ENCODE measurements at regions not wholly inside any gene's neighbourhood (a gene's known extent, or its start where the extent isn't known, plus 50 kb on each side); places are given as distances from the start of the nearest gene placed in this dataset.

DNA sequence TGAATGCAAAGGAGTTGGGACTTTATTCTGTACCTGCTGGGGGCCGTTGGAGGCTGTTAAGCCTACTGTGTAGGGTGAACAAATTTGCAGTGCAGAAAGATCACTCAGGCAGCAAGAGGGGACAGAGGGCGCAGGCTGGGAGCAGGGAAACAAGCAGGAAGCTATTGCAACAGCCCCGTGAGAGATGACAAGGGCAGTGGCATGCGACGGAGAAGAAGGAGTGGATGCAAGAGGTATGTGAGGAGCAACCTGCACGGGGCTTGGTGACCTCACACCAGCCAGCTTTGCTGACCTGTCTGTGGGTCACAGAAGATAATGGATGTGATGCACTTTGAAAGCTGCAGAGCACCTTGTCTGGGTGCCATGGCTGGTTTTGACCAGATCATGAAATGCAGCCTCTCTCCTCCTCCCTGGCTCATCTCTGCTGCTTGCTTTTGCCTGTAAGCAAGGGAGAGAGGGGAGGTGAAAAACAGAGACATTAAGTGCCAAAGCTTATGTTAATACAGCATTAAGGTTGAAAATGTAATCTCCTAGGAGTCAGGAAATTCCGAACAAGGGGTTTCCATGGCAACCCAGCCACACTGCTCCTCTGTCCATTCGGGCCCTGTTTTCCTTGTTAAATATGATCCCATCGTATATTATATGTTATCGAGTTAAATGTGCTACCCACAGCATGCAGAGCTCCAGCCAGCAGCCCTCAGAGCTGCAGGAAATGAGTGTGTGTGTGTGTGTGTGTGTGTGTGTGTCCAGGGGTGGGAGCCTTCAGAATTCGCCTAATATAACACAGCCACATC is 314.3 kb upstream of the ZMIZ1 start:
- DNase-seq: no peak

DNA sequence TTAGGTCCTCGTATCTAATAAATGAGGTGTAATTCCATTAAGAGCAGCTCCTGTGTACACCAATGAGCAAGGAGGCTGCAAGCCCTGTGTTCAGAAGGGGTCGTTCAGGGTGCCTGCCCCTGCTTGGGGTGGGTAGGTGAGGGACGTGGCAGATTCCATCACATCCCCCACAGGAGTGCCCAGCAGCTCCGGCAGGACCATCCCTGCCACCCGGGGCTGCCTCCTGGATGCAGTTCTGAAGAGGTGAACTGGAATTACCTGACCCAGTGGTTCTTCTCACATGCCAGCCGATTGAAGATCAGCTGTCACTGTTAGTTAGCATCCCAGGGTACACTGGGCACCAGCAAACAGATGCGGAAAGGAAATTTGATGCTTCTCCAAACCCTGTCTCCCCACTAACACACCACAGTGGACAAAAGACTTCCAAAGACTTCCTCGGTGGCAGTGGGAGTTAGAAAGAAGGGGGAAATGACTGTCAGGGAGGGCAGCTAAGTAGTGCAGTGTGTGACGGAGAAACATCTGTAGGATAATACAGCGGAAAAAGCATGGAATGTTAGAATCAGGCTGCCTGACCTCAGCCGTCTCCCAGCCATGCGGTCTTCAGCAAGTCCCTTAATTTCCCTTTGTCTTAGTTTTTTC is 313.6 kb upstream of the ZMIZ1 start:
- DNase-seq: no peak

GRCh38 chr10:78755877-78756455 is 312.8 kb upstream of the ZMIZ1 start:
- no peak for DNase-seq

DNA sequence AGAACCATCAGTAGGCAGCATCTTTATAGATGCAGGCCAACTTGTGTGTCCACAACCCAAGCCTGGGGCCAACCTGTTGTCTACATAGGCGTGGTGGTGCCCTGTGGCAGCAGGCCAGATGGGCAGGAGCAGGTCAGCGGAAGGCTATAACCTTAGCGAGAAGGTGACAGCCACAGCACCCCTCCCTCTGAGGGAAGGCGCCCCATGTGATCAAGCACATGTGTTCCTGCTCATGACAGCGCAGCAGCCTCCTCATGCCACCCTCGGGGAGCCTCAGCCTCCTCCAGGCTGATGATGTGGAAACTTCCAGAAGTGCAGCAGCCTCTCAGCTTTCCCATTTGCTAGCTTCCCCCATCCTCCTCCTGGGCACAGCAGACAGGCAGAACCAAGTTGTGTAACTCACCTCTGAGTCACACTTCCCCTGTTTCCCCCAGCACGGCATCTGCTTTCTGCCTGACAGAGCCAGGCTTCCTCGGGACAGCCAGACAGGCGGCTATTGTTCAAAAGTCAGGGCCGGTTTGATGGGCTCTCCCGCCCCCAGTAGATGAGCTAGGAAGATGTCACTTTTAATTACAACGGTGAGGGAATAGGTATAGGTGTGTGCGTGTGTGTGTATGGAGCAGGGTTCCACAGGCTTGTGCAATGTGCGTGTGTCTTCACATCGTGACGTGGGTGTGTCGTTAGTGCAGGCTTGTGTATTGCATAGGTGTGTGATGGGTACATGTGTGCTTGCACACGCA is 312.0 kb upstream of the ZMIZ1 start:
- peak; percentile 11 to 83 for DNase-seq

DNA sequence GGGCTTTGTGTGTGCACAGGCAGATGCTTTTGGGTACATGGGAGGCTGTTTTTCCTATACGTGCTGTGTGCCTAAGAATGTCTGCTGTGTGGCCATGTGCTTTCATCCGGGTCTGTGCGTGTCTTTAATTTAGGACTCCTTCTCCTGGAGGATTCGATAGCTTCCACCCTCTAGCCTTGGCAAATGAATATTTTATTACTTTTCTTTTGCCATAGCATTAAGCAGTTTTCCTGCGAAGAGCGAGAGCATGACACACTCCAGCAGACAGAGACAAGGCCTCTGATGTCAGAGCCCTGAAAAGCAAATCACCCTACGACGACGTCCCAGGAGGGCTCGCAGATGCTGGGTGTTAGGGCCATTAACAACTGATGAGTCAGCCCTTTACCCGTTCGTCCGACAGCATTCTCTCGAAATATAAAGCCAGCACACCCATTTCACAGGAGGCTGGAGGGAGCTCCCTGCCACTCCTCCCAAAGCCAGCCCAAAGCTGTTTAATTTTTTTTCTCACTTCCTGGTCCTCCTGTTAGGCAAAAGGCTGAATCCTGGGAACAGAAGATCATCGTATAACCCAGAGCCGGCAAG is 311.3 kb upstream of the ZMIZ1 start:
- no peak for DNase-seq

DNA sequence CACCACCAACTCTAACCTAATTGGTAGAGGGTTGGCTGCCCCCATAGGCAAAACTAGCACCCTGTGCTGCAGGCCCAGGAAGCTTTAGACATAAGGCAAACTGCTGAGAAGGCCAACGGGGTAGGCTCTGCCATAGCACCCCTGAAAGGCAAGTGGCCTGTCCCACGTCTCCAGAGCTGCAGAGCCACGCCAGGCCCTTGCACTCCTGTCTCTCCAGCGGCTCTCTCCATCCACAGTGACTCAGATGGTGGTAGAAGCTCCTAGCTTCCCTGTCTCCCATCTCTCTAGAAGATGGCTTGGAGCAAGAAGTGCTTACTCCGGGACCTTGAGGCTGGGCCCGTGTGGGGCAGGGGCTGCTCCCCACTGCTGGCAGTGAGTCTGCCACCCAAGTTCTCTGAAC is 310.6 kb upstream of the ZMIZ1 start:
- no peak for DNase-seq

DNA sequence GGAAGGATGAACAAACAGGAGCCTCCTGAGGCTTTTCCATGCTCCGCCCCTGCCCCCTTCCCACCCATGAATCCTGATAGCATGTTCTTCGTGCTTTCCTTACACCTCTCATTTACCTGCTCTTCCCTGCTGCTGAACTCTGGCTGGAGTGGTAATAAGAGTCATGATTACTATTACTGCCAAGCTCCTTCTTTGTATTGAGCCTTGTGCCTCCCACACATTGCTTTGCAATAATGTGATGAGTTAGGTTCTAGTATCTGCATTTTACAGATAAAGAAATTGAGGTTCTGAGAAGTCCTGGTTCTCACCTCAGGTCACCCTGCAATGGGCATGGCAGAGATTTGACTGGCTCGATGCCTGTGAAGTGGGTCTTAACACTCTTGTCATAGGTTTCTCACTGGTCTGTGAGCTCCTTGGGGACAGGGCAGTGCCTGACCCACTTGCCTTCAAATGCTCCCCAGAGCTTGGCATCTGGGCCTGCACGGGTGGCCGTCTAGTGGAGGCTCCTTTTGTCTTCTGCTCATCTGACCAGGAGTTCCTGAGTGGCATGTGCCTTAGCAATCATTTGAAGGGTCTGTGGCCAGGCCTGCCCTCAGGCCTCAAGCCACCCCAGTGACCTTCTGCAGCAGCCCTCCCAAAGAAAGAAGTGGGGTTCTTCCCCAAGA is 309.2 kb upstream of the ZMIZ1 start:
- DNase-seq: no peak

GRCh38 chr10:78760463-78761310 is 308.1 kb upstream of the ZMIZ1 start:
- no peak for DNase-seq

- no peak for DNase-seq
Measured at GRCh38 chr10:78761311-78761781, 307.4 kb upstream of the ZMIZ1 start.

- DNase-seq: no peak
Measured at GRCh38 chr10:78762086-78762630, 306.6 kb upstream of the ZMIZ1 start.

DNA sequence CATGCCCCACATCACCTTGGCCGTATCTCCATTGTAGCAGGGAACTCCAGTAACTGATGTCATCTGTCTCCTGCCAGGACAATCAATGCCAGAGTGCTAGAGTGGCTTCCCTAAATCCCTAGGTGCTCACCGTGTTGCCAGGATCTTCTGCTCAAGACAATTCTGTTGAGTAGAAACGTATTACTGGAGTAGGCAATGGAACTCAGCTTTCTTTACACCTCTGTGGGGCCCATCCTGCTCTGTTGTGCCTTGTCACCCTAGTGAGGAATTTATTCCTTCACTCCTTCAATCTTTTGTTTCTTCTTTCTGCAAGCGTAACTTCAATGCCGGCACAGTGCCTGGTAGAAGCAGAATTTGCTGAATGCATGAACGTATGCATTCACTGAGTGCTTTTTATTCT is 305.5 kb upstream of the ZMIZ1 start:
- no peak for DNase-seq

GRCh38 chr10:78763651-78764395 is 304.9 kb upstream of the ZMIZ1 start:
- DNase-seq: no peak

DNA sequence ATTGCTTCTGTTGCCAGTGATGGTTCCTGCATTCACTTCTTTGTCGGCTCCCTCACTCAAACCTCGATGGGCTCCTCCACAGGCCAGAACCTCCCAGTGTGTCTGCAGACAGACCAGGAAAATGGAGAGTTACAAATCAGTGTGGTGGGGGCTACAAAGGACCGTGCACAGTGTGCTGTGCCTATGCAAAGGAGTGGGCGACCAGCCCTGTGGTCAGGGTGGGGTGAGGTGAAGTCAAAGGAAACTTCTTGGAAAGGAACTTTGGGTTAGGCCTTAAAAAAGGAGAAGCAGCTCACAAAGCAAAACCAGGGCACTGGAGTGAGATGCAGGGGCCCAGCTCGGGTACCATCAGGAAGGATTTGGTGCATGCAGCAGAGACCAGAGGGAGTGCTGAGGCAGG is 304.3 kb upstream of the ZMIZ1 start:
- no peak for DNase-seq

DNA sequence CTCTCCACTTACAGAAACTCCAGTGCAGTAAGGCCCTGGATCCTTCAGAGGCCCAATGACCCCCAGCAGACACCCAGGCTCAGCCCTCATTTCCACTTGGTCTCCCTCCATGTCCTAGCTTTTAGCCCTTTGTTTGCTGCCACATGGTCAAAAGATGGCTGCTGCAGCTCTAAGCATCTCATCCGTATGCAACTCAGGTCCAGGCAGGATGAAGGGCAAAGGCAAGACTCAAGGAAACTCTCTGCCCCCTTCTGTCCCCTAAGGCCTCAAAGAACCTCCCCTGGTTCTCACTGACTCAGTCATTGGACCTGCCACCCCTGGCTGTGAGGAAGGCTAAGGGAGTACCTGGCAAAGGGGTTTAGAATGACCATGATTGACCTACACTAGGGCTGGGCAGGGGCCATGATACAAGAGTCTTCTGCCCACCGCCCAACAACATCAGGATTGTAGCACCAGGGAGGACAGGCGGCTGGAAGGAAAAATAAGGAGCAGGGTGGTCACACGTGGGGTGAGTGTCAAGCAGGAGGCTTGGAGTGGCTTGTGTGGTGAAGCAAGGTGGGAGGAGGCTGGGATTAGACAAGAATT is 303.8 kb upstream of the ZMIZ1 start:
- DNase-seq: no peak

DNA sequence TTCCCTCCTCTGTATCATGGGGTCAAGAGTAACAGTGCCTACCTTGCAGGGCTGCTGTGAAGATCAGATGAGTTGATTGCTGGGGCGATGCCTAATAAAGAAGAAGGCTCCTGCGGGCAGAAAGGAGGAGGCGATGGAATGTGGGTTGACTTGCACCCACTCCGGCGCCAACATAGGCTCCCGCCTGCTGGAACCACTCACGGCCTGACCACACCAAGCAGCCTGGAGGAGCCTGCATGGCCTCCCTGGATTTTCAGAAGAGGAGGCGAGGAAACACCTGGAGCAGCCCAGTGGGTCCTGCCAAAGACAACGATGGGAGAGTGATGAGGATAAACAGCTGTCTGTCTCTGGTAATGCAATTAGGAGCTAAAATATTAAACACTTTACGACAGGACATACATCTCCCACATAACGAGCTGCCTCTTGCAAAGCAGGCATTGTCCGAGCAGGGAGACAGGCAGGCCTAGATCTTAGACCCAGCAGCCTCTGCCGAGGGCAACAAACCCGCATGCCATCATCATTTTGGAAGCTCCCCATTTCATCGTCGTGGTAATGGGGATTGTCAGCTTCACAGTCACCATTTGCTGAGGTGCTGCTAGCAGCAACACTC is 302.9 kb upstream of the ZMIZ1 start:
- DNase-seq: no peak

DNA sequence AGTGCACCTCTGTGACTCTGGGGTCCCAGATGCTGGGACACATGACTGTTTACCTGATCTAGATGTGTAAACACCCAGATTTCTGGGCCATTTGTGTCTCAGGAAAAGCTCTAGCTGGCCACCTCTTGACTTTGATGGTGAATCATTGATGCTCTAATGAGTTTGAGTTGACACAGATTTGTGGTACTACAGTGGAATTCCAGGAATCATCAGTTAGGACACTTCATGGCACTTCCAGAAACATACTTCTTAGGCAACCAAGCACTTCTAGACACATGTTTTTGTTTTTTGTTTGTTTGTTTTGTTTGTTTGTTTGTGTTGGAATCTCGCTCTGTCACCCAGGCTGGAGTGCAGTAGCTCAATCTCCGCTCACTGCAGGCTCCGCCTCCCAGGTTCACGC is 302.2 kb upstream of the ZMIZ1 start:
- DNase-seq: no peak

- DNase-seq: no peak
Measured at GRCh38 chr10:78768041-78768835, 300.5 kb upstream of the ZMIZ1 start.

GRCh38 chr10:78768876-78769275 is 299.9 kb upstream of the ZMIZ1 start:
- DNase-seq: no peak

DNA sequence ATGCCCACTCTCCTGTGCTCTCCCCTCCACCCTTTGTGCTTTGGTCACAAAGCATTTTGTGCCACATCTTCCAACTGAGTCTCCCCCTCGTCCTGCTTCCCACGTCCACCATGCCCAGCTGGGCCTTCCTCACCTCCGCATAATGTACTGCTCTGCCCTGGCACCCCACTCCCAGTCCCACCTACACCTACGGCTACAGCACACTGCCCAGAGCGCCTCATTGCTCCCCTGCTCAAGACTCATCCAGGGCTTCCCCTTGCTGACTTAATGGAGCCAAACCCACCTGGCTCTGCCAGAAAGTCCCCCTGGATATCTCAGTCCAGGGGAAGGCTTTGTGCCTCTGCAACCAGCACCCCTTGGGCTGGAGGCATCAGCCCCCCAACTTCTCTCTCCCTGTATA is 299.2 kb upstream of the ZMIZ1 start:
- no peak for DNase-seq
